ENCODE measurements at regions not wholly inside any gene's neighbourhood (a gene's known extent, or its start where the extent isn't known, plus 50 kb on each side); places are given as distances from the start of the nearest gene placed in this dataset.
"Not testable (repeated sequence)": the region's sequence is repeated elsewhere in the genome, so short reads cannot be mapped to it uniquely, and the experiment has no call there.

- Histone ChIP-seq H3K36me3 (ENCODE audit: control insufficient read depth, insufficient read depth, low read length) (no peaks in the 10 kb centered on the region), H3K4me1 (ENCODE audit: control insufficient read depth, insufficient read depth, low read length) (peaks cover 6% of the 10 kb centered on the region), H3K4me3 (ENCODE audit: low read length) (no peak overlapping the region), H3K9ac (ENCODE audit: low read length) (no peak overlapping the region), H3K27me3 (ENCODE audit: control insufficient read depth, insufficient read depth, low read length) (no peaks in the 10 kb centered on the region), H3K9me3 (ENCODE audit: control insufficient read depth, low read length) (no peaks in the 10 kb centered on the region)
These were observed 247.6 kb downstream of the RPAP3 start for GRCh38 chr12:47458279-47458678.

- H3K36me3 ChIP-seq (ENCODE audit: control insufficient read depth, insufficient read depth, low read length): no peaks in the 10 kb centered on the region
- no peaks in the 10 kb centered on the region for H3K9me3 ChIP-seq (ENCODE audit: control insufficient read depth, low read length)
- H3K4me1 ChIP-seq (ENCODE audit: control insufficient read depth, insufficient read depth, low read length): no peaks in the 10 kb centered on the region
- no peak overlapping the region for H3K4me3 ChIP-seq (ENCODE audit: low read length)
- no peaks in the 10 kb centered on the region for H3K27me3 ChIP-seq (ENCODE audit: control insufficient read depth, insufficient read depth, low read length)
- H3K9ac ChIP-seq (ENCODE audit: low read length): no peak overlapping the region
These were observed 256.0 kb downstream of the RPAP3 start for GRCh38 chr12:47449797-47450196.

GRCh38 chr12:47442310-47442709, 263.5 kb downstream of the RPAP3 start:
- Histone ChIP-seq H3K27me3 (ENCODE audit: control insufficient read depth, insufficient read depth, low read length) (no peaks in the 10 kb centered on the region), H3K36me3 (ENCODE audit: control insufficient read depth, insufficient read depth, low read length) (no peaks in the 10 kb centered on the region), H3K9me3 (ENCODE audit: control insufficient read depth, low read length) (no peaks in the 10 kb centered on the region), H3K4me1 (ENCODE audit: control insufficient read depth, insufficient read depth, low read length) (no peaks in the 10 kb centered on the region), H3K9ac (ENCODE audit: low read length) (no peak overlapping the region), H3K4me3 (ENCODE audit: low read length) (no peak overlapping the region)

DNA sequence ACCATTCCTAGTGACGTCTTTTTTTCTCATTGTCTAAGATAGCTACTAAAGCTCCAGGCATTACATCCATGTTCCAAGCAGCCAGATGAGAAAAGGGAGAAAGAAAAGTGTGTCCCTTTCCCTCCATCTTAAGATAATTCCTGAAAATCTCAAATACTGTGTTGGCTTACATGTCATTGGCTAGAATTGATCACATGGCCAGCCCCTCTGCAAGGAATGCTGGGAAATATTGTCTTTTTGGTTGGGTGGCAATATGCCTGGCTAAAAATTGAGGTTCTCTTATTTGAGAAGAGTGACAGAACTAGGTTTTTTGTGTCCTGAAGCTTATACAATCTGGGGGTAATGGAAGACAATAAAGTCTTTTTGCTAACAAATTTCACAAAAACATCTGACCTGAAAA, 264.3 kb downstream of the RPAP3 start:
- Histone ChIP-seq H3K9ac (ENCODE audit: low read length) (no peak overlapping the region), H3K4me3 (ENCODE audit: low read length) (no peak overlapping the region), H3K9me3 (ENCODE audit: control insufficient read depth, low read length) (no peaks in the 10 kb centered on the region), H3K4me1 (ENCODE audit: control insufficient read depth, insufficient read depth, low read length) (no peaks in the 10 kb centered on the region), H3K27me3 (ENCODE audit: control insufficient read depth, insufficient read depth, low read length) (no peaks in the 10 kb centered on the region), H3K36me3 (ENCODE audit: control insufficient read depth, insufficient read depth, low read length) (no peaks in the 10 kb centered on the region)

DNA sequence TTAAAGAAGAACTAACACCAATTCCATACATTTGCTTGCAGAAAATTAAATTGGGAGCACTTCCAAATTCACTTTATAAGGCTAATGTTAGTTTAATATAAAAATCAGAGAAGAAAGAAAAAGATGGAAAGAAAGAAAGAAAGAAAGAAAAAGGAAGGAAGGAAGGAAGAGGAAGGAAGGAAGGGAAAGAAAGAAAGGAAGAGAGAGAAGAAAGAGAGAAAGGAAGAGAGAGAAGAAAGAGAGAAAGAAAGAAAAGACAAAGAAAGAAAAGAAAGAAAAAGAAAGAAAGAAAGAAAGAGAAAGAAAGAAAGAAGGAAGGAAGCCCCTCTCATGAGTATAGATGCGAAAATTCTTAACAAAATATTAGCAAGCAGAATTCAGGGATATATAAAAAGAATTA, 267.7 kb downstream of the RPAP3 start:
- H3K9me3 ChIP-seq (ENCODE audit: control insufficient read depth, low read length): no peaks in the 10 kb centered on the region
- no peak overlapping the region for H3K4me3 ChIP-seq (ENCODE audit: low read length)
- no peaks in the 10 kb centered on the region for H3K36me3 ChIP-seq (ENCODE audit: control insufficient read depth, insufficient read depth, low read length)
- no peak overlapping the region for H3K9ac ChIP-seq (ENCODE audit: low read length)
- H3K27me3 ChIP-seq (ENCODE audit: control insufficient read depth, insufficient read depth, low read length): no peaks in the 10 kb centered on the region
- H3K4me1 ChIP-seq (ENCODE audit: control insufficient read depth, insufficient read depth, low read length): no peaks in the 10 kb centered on the region

DNA sequence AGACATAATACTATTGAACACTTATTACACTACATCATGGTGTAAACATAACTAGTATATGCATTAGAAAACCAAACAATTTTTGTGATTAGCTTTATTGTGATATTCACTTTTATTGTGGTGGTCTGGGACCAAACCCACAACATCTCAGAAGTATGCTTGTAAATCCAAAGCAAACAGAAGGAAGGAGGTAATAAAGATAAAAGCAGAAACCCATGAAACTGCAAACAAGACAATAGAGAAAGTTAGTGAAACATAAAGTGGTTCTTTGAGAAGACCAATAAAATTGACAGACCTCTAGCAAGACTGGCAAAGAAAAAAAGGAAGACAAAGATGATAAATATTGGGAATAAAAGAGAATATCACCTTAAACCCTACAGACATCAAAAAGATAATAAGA, 268.3 kb downstream of the RPAP3 start:
- no peaks in the 10 kb centered on the region for H3K4me1 ChIP-seq (ENCODE audit: control insufficient read depth, insufficient read depth, low read length)
- no peaks in the 10 kb centered on the region for H3K9me3 ChIP-seq (ENCODE audit: control insufficient read depth, low read length)
- H3K9ac ChIP-seq (ENCODE audit: low read length): no peak overlapping the region
- H3K4me3 ChIP-seq (ENCODE audit: low read length): no peak overlapping the region
- no peaks in the 10 kb centered on the region for H3K36me3 ChIP-seq (ENCODE audit: control insufficient read depth, insufficient read depth, low read length)
- no peaks in the 10 kb centered on the region for H3K27me3 ChIP-seq (ENCODE audit: control insufficient read depth, insufficient read depth, low read length)

- Histone ChIP-seq H3K4me1 (ENCODE audit: control insufficient read depth, insufficient read depth, low read length) (no peaks in the 10 kb centered on the region), H3K27me3 (ENCODE audit: control insufficient read depth, insufficient read depth, low read length) (no peaks in the 10 kb centered on the region), H3K4me3 (ENCODE audit: low read length) (no peak overlapping the region)
These were observed 272.0 kb downstream of the RPAP3 start for GRCh38 chr12:47433876-47434275.

DNA sequence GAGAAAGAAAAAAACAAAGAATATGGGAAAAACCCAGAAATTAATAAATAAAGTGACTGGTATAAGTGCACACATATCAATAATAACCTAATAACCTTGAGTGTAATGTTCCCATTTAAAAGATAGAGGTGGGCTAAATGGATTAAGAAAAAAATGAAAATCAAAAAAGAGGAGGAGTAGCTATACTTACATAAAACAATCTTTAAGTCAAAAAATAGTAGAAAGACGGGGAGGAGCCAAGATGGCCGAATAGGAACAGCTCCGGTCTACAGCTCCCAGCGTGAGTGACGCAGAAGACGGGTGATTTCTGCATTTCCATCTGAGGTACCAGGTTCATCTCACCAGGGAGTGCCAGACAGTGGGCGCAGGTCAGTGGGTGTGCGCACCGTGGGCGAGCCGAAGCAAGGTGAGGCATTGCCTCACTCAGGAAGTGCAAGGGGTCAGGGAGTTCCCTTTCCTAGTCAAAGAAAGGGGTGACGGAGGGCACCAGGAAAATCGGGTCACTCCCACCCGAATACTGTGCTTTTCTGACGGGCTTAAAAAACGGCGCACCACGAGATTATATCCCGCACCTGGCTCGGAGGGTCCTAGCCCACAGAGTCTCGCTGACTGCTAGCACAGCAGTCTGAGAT, 279.0 kb downstream of the RPAP3 start:
- not testable (repeated sequence) for H3K4me3 ChIP-seq (ENCODE audit: low read length); H3K9me3 ChIP-seq (ENCODE audit: control insufficient read depth, low read length); H3K27me3 ChIP-seq (ENCODE audit: control insufficient read depth, insufficient read depth, low read length); H3K9ac ChIP-seq (ENCODE audit: low read length); H3K4me1 ChIP-seq (ENCODE audit: control insufficient read depth, insufficient read depth, low read length); H3K36me3 ChIP-seq (ENCODE audit: control insufficient read depth, insufficient read depth, low read length)

More at GRCh38 chr12:47433876-47434275, 272.0 kb downstream of the RPAP3 start:
- Histone ChIP-seq H3K9ac (ENCODE audit: low read length) (no peak overlapping the region), H3K36me3 (ENCODE audit: control insufficient read depth, insufficient read depth, low read length) (no peaks in the 10 kb centered on the region), H3K9me3 (ENCODE audit: control insufficient read depth, low read length) (no peaks in the 10 kb centered on the region)

GRCh38 chr12:47422611-47423010, 283.2 kb downstream of the RPAP3 start:
- Histone ChIP-seq H3K36me3 (ENCODE audit: control insufficient read depth, insufficient read depth, low read length) (no peaks in the 10 kb centered on the region), H3K9ac (ENCODE audit: low read length) (no peak overlapping the region), H3K4me1 (ENCODE audit: control insufficient read depth, insufficient read depth, low read length) (no peaks in the 10 kb centered on the region), H3K4me3 (ENCODE audit: low read length) (no peak overlapping the region), H3K9me3 (ENCODE audit: control insufficient read depth, low read length) (no peaks in the 10 kb centered on the region), H3K27me3 (ENCODE audit: control insufficient read depth, insufficient read depth, low read length) (no peaks in the 10 kb centered on the region)

- H3K27me3 ChIP-seq (ENCODE audit: control insufficient read depth, insufficient read depth, low read length): no peaks in the 10 kb centered on the region
- no peaks in the 10 kb centered on the region for H3K9me3 ChIP-seq (ENCODE audit: control insufficient read depth, low read length)
- no peak overlapping the region for H3K9ac ChIP-seq (ENCODE audit: low read length)
- no peaks in the 10 kb centered on the region for H3K36me3 ChIP-seq (ENCODE audit: control insufficient read depth, insufficient read depth, low read length)
- H3K4me3 ChIP-seq (ENCODE audit: low read length): no peak overlapping the region
- no peaks in the 10 kb centered on the region for H3K4me1 ChIP-seq (ENCODE audit: control insufficient read depth, insufficient read depth, low read length)
These were observed 286.3 kb downstream of the RPAP3 start for GRCh38 chr12:47419497-47419896.

GRCh38 chr12:47417955-47418354, 287.9 kb downstream of the RPAP3 start:
- Histone ChIP-seq H3K4me3 (ENCODE audit: low read length) (no peak overlapping the region), H3K9ac (ENCODE audit: low read length) (no peak overlapping the region), H3K4me1 (ENCODE audit: control insufficient read depth, insufficient read depth, low read length) (no peaks in the 10 kb centered on the region), H3K36me3 (ENCODE audit: control insufficient read depth, insufficient read depth, low read length) (no peaks in the 10 kb centered on the region), H3K27me3 (ENCODE audit: control insufficient read depth, insufficient read depth, low read length) (no peaks in the 10 kb centered on the region), H3K9me3 (ENCODE audit: control insufficient read depth, low read length) (no peaks in the 10 kb centered on the region)

DNA sequence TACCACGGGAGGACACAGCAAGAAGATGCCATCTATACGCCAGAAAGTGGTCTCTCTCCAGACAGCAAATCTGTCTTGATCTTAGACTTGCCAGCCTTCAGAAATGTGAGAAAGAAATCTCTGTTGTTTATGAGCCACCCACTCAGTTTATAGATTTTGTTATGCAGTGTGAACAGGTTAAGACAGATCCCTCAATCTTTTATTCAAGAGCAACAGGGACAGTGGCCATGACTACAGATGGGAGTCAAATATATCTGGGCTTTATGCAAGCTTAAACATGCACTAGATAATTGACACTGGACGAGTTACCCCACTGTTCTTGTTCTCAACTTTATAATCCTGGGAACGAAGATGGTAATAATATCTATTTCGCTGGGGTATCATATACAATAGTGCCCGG, 288.7 kb downstream of the RPAP3 start:
- Histone ChIP-seq H3K4me1 (ENCODE audit: control insufficient read depth, insufficient read depth, low read length) (no peaks in the 10 kb centered on the region), H3K27me3 (ENCODE audit: control insufficient read depth, insufficient read depth, low read length) (no peaks in the 10 kb centered on the region), H3K4me3 (ENCODE audit: low read length) (no peak overlapping the region), H3K9me3 (ENCODE audit: control insufficient read depth, low read length) (no peaks in the 10 kb centered on the region), H3K36me3 (ENCODE audit: control insufficient read depth, insufficient read depth, low read length) (no peaks in the 10 kb centered on the region), H3K9ac (ENCODE audit: low read length) (no peak overlapping the region)

DNA sequence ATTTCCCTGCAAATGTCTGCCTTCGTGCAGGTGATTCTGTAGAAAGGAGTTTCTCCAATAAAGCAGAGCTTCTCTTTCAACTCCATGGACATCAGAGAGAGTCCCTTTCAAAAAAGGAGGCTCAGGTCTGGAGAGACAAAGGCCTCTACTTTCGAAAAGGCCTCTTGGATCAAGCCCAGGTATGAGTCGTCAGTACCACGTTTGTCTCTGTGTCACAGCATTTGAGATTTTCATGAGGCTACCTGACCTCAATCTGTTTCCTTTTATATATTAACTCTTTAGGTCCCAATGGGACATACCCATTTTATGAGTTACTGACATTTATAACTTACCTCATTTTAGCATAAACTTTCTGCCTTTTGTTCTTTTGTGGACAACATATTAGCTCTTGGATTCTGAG, 290.8 kb downstream of the RPAP3 start:
- Histone ChIP-seq H3K9ac (ENCODE audit: low read length) (no peak overlapping the region), H3K9me3 (ENCODE audit: control insufficient read depth, low read length) (no peaks in the 10 kb centered on the region), H3K4me1 (ENCODE audit: control insufficient read depth, insufficient read depth, low read length) (no peaks in the 10 kb centered on the region), H3K4me3 (ENCODE audit: low read length) (no peak overlapping the region), H3K27me3 (ENCODE audit: control insufficient read depth, insufficient read depth, low read length) (no peaks in the 10 kb centered on the region), H3K36me3 (ENCODE audit: control insufficient read depth, insufficient read depth, low read length) (no peaks in the 10 kb centered on the region)
